ENCODE measurements at regions not wholly inside any gene's neighbourhood (a gene's known extent, or its start where the extent isn't known, plus 50 kb on each side); places are given as distances from the start of the nearest gene placed in this dataset.
"Not testable (repeated sequence)": the region's sequence is repeated elsewhere in the genome, so short reads cannot be mapped to it uniquely, and the experiment has no call there.

DNA sequence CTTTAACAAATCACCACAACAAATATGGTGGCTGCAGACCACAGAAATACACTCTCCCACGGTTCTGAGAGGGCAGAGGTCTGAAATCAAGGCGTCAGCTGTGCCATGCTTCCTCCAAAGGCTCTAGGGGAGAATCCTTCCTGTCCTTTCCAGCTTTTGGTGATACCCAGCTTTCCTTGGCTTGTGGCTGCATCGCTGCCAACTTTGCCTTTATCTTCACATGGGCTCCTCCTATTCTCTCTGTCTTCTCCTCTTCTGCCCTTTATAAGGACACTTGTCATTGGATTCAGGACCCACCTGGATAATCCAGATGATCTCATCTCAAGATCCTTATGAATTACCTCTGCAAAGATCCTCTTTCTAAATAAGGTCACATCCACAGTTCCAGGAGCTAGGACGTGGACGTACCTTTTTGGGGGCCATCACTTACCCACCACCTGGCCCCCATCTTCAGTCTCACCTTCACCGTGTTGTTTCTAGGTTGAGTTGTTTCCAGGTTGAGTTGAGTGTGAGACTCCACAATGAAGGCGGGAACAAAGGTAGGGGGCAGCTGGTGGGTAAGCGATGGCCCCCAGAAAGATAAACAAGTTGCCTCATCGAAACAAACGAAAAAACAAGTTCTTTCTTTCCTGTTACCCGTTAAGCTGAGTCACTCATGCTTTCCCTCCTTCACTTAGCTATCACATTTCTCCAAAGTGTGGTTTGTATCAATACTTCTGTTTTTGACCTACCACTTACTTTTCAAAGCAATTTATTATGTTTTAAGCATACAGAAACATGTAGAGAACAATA is 68.9 kb upstream of the SLC22A16 start:
- ATAC-seq (ENCODE audit: low FRiP score): no peak

DNA sequence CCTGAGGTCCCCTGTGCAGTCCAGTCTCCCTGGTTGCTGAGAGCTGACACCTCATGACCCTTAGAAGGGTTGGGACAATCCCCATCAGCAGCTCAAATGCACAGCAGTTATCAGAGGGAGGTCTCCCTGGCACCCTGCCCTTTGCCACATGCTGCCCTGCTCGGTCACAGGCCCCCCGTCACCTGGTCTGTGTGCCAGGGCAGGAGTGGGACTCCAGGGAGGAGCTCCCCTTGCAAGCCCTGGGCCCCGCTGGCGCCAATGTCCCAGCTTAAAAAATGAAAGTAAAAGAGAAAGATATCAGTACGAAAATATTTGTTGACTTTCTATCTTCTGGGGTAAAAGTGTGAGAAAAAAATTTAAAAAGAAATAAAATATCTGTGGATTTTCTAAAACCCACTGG is 68.1 kb upstream of the SLC22A16 start:
- no peak for DNase-seq (ENCODE audit: low spot score)
- TF ChIP-seq, protein P1, sequence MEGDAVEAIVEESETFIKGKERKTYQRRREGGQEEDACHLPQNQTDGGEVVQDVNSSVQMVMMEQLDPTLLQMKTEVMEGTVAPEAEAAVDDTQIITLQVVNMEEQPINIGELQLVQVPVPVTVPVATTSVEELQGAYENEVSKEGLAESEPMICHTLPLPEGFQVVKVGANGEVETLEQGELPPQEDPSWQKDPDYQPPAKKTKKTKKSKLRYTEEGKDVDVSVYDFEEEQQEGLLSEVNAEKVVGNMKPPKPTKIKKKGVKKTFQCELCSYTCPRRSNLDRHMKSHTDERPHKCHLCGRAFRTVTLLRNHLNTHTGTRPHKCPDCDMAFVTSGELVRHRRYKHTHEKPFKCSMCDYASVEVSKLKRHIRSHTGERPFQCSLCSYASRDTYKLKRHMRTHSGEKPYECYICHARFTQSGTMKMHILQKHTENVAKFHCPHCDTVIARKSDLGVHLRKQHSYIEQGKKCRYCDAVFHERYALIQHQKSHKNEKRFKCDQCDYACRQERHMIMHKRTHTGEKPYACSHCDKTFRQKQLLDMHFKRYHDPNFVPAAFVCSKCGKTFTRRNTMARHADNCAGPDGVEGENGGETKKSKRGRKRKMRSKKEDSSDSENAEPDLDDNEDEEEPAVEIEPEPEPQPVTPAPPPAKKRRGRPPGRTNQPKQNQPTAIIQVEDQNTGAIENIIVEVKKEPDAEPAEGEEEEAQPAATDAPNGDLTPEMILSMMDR (IDR thresholded peaks at IDR 0.05): no peak
- ATAC-seq (ENCODE audit: low FRiP score): no peak

More for the DNA sequence above, 68.9 kb upstream of the SLC22A16 start:
- DNase-seq (ENCODE audit: low spot score): no peak
- TF ChIP-seq, protein P1 (IDR thresholded peaks at IDR 0.05): no peak

DNA sequence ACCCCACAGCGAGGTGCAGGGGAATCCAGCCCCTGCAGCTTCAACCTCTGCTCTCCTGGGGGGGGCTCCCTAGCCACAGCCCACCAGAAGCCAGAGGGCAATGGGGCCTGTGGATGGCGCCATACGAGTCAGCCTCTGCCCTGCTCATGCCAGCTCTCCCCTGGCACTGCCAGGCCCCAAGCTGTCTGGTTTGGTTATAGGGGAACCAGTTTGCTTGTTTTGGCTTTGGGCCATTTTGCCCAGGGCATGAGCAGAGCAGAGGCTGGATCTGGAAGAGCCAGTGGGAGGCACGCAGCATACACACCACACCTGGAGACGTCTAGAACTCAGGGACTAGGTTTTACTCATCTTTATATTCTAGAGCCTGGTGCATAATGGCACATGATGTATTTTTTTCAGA is 66.7 kb upstream of the SLC22A16 start:
- TF ChIP-seq, protein P1 (IDR thresholded peaks at IDR 0.05): no peak
- DNase-seq (ENCODE audit: low spot score) (no peak), ATAC-seq (ENCODE audit: low FRiP score) (no peak)

DNA sequence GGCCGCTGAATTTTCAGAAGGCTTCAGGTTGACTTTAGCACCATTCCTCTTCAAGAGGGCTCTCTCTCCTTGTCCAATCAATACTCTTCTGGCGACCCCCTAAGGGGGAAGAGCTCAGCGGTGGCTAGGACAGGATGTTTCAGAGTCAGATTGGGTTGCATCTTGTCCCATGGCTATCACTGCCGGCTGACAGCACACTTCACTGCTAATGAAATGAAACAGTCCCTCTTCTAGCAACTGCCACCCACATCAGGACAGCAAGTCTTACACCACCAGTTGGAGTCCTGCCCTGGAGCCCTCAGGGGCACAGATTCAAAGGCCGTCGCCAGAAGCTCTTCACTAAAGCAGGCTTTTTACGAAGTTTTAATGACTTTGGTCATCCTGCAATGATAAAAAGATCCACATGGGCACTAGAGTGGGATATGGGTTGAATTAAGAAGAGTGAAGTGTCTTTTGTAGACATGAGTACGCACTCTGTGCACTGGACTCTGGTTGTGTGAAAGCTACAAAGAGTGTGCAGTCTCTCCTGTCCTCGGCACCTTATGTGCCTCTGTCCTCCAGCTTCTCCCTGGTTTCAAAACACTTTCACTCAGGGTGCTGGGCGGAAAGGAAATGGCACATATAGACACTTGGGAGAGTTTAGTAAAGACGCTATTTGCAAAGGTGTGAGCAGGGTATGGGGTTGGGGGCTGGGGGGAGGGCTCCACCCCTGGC is 66.1 kb upstream of the SLC22A16 start:
- TF ChIP-seq, protein P1 (IDR thresholded peaks at IDR 0.05): no peak
- ATAC-seq (ENCODE audit: low FRiP score): no peak
- no peak for DNase-seq (ENCODE audit: low spot score)

DNA sequence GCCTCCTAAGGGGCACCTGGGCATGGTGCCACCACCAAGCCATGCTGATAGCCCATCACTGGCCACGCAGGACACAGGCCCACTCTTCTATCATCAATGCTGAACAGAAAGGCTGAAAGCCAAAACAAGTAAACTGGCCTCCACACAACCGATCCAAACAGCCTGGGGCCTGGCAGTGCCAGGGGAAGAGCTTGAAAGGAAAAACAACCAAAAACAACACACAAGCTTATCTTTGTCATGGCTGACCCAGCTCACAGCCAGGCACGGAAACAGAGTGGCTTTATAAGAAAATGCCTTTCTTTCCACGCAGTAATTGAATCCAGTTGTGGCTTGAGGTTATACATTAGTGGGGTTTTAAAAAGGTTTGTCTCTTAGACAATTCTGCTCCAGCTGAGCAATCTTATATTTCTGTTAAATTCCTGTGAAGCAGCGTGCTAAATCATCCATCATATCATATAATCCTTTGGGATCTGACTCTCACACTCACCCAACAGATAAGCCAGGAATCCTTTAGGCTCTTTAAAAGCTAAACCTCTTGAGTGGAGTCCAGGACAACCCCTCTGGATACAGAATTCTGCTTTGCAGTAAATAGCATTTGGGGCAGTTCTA is 65.4 kb upstream of the SLC22A16 start:
- ATAC-seq (ENCODE audit: low FRiP score): no peak
- TF ChIP-seq, protein P1 (IDR thresholded peaks at IDR 0.05): no peak
- DNase-seq (ENCODE audit: low spot score): no peak

DNA sequence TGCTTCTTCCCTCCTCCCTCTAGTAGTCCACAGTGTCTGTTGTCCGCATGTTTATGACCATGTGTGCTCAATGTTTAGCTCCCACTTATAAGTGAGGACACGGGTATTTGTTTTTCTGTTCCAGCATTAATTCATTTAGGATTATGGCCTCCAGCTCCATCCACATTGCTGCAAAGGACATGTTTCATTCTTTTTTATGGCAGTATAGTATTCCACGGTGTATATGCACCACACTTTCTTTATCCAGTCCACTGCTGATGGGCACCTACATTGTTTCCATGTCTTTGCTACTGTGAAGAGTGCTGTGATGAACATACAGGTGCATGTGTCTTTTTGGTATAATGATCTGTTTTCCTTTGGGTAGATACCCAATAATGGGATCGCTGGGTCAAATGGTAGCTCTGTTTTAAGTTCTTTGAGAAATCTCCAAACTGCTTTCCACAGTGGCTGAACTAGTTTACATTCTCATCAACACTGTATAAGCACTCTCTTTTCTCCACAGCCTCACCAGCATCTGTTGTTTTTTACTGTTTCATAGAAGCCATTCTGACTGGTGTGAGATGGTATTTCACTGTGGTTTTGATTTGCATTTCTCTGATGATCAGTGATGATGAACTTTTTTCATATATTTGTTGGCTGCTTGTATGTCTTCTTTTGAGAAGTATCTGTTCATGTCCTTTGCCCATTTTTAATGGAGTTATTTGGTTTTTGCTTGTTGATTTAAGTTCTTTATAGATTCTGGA is 63.0 kb upstream of the SLC22A16 start:
- ATAC-seq (ENCODE audit: low FRiP score); DNase-seq (ENCODE audit: low spot score): not testable (repeated sequence)

Data from omental fat pad (tissue), 3 donors.